Pancreas (tissue), 10 donors: ENCODE measurements at regions not wholly inside any gene's neighbourhood (a gene's known extent, or its start where the extent isn't known, plus 50 kb on each side); places are given as distances from the start of the nearest gene placed in this dataset.

Source experiments
- ATAC-seq, 4 donors: fragments of 200-7000 bp; cut with Tn5 transposase; one replicate each; pipeline versions ENCODE4 v1.8.0 to v1.9.1; 2020; ENCODE audit warnings: mild to moderate bottlenecking in 4 of 4, moderate library complexity in 4 of 4
- DNase-seq, 6 donors: peaks; one replicate each; pipeline ENCODE4 v3.0.0-alpha.2; 2020
- FAIRE-seq: peaks from 2 replicates; lab custom pipeline; 2012; peaks lifted over from hg19 to GRCh38; lab: Jason Lieb, UNC
- H3K27ac ChIP-seq, 4 donors: fragments of 200-600 bp; sonication (generic); 1 replicate in 3 of 4; 2 replicates in 1 of 4; pipeline versions ENCODE4 v1.5.0 to v1.8.0; 2020
- H3K27me3 ChIP-seq, 4 donors: fragments of 200-600 bp; one replicate each; pipeline ENCODE4 v1.8.0; 2021
- H3K36me3 ChIP-seq, 3 donors: fragments of 200-600 bp; sonication (generic) in 1 of 3; one replicate each; pipeline versions ENCODE4 v1.5.0 to v1.8.0; 2020 to 2021
- H3K4me1 ChIP-seq, 3 donors: fragments of 200-600 bp; one replicate each; pipeline ENCODE4 v1.8.0; 2021
- H3K4me3 ChIP-seq, 4 donors: fragments of 200-600 bp; sonication (generic) in 2 of 4; one replicate each; pipeline versions ENCODE4 v1.5.0 to v1.8.0; 2020 to 2021
- H3K9me3 ChIP-seq, 4 donors: fragments of 200-600 bp; one replicate each; pipeline ENCODE4 v1.8.0; 2021
- WGBS, 2 donors: extraction: QIAGEN DNeasy Blood & Tissue Kit; methylation state at CpG; one replicate each; pipeline ENCODE4 v1.1.7; 2013; 5-methylcytosine and 5-hydroxymethylcytosine counted together
- intact Hi-C, 3 donors: fragments of 100-400 bp; cut with DNase I; formaldehyde crosslinking; loops; one replicate each; pipeline versions ENCODE4 v1.11.1 to v1.14.2; 2022
- TF ChIP-seq, protein P1 (sequence below), 4 donors: fragments of 200-600 bp; sonication (generic) in 3 of 4; IDR thresholded peaks; one replicate each; pipeline versions ENCODE4 v1.5.0 to v1.8.0; 2021; ENCODE audit warnings: antibody characterized with exemption in 4 of 4
- donor health status: healthy with polysubstance abuse.
- donor health status: DM: no; HTN: no; CAD: no; lungs with moderate emphysema.
- donor health status: DM: no; HTN: no; CAD: no.
- donor health status: control.
- donor health status: control.
- donor health status: Bipolar disorder and iron deficiency.
- donor health status: DM: yes; HTN: yes; CAD: no.
- donor health status: DM: no; HTN: no; CAD: no.
- donor health status: DM: no; HTN: no; CAD: no.
- donor health status: DM: yes; HTN: yes; CAD: no.

DNA sequence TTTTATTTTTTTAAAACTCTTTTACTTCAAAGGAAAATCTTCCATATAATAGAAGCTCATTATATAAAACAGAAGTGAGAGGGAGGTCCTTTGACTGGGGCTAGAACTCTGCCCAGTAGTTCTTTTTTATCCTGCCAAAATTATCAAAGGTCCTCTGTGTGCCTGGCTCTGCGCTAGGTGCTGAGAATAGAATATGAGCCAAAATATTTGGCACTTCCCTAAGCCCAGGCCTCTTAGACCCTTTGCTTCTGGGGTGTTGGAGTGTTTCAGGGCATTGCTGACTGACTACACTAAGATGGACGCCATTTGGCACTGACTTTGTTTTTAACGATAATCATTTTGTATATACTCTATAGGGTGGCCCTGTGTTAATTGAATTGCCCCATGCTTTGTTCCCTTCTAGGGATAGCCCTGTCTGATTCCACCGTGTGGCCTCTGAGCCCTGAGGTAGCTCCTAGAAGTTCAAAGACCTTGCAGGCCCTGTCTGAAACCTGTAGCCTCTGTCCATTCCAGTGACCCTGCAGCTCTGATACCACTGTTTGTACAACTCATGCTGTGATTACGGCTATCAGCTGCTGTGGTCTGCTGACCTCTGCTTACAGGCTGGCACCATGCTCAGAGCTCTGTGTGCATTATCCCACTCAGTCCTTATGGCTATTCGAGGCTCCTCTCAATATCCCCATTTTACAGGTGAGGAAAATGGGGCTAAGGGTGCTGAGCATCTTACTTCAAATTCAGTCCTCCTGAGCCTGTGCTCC, 84.3 kb upstream of the SHB start:
- TF ChIP-seq, protein P1, sequence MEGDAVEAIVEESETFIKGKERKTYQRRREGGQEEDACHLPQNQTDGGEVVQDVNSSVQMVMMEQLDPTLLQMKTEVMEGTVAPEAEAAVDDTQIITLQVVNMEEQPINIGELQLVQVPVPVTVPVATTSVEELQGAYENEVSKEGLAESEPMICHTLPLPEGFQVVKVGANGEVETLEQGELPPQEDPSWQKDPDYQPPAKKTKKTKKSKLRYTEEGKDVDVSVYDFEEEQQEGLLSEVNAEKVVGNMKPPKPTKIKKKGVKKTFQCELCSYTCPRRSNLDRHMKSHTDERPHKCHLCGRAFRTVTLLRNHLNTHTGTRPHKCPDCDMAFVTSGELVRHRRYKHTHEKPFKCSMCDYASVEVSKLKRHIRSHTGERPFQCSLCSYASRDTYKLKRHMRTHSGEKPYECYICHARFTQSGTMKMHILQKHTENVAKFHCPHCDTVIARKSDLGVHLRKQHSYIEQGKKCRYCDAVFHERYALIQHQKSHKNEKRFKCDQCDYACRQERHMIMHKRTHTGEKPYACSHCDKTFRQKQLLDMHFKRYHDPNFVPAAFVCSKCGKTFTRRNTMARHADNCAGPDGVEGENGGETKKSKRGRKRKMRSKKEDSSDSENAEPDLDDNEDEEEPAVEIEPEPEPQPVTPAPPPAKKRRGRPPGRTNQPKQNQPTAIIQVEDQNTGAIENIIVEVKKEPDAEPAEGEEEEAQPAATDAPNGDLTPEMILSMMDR (IDR thresholded peaks at IDR 0.05): no peak
- peaks cover 0 to 9% (median 9%) of the 10 kb centered on the region in 3 donors for H3K4me1 ChIP-seq
- 43% methylated on average over 6 of the region's 6 CpGs for WGBS, 2 donors
- H3K36me3 ChIP-seq: no peaks in the 10 kb centered on the region
- H3K9me3 ChIP-seq: no peaks in the 10 kb centered on the region
- H3K4me3 ChIP-seq: no peak overlapping the region
- DNase-seq (peak in 2 of 6 donors; percentile 40 to 62), FAIRE-seq (no peak), ATAC-seq (peak; percentile 81 to 98 (median 89))
- peak overlapping the region in 1 of 4 donors; percentile 16 for H3K27ac ChIP-seq
- intact Hi-C loops: no loop called here
- no peaks in the 10 kb centered on the region for H3K27me3 ChIP-seq

DNA sequence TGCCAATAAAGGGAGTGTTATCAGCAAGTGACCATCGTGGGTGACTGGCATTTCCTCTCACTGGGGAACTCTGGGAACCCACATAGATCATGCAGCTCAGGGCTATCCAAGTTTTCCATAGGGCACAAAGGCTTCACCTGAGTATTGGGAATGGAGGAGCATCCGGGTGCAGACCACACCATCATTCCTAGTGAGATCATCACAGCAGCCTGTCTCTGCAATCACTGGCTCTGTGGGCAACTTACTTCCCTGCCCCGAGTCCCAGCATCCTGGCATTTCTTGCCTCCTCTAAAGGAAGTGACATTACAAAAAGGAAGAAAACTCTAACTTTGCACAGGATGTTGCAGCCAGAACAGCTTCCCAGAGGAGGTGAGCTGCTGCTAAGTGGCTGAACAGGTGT, 80.6 kb upstream of the SHB start:
- DNase-seq (no peak), FAIRE-seq (no peak), ATAC-seq (no peak)
- Histone ChIP-seq H3K27ac (no peak overlapping the region), H3K36me3 (no peaks in the 10 kb centered on the region), H3K9me3 (no peaks in the 10 kb centered on the region), H3K4me3 (no peak overlapping the region), H3K27me3 (no peaks in the 10 kb centered on the region), H3K4me1 (peaks cover 0 to 9% (median 9%) of the 10 kb centered on the region in 3 donors)
- intact Hi-C loops: no loop called here
- TF ChIP-seq, protein P1 (IDR thresholded peaks at IDR 0.05): no peak
- 54 to 57% methylated on average over 3 of the region's 3 CpGs for WGBS, 2 donors

DNA sequence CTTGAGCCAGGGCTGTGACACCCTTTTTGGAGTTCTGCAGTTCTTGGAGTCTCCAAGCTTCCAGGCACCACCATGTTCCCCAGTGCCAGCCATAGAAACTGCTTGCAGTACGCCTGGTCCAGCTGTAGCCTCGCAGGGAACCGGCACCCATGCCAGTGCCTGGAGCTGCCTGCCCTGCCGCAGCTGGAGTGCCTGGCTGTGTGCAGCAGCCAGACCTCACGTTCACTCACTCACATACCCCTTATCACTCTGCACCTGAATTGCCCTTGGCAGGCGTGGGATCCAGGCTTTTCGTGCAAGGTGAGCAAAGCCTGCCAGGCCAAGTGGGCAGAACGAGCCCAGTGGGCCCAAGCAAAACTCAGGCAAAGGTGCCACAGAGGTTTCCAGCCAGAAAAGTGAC, 77.8 kb upstream of the SHB start:
- WGBS, 2 donors: 44 to 47% methylated on average over 8 of the region's 8 CpGs
- TF ChIP-seq, protein P1 (IDR thresholded peaks at IDR 0.05): no peak
- intact Hi-C loops: no loop called here

DNA sequence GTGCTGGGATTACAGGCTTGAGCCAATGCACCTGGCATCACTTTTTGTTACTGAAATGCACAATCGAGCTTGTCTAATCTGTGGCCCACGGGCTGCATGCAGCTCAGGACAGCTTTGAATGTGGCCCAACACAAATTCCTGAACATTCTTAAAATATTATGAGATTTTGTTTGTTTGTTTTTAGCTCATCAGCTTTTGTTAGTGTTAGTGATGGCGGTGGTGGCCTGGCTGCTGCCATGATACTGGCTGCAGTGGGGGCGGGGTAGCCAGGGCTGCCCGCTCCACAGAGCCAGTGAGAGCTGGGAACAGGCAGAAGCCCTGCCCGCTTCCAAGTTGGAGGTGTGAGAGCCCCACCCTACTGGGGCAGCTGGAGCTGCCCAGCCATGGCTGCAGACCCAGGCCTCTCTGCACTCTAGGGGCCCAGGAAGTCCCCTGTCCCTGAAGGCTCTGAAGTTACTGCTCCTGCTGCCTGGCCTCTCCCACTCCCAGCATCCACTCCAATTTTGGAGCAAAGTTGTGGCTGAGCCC, 76.6 kb upstream of the SHB start:
- TF ChIP-seq, protein P1 (IDR thresholded peaks at IDR 0.05): no peak
- WGBS, 2 donors: 82 to 88% methylated on average over 6 of the region's 6 CpGs
- Histone ChIP-seq H3K27ac (no peak overlapping the region), H3K27me3 (no peaks in the 10 kb centered on the region), H3K9me3 (no peaks in the 10 kb centered on the region), H3K4me1 (no peaks in the 10 kb centered on the region), H3K36me3 (no peaks in the 10 kb centered on the region), H3K4me3 (no peak overlapping the region)
- ATAC-seq: no peak
- no peak for DNase-seq
- intact Hi-C loops: no loop called here
- FAIRE-seq: no peak

More for the DNA sequence above, 77.8 kb upstream of the SHB start:
- Histone ChIP-seq H3K27me3 (no peaks in the 10 kb centered on the region), H3K27ac (no peak overlapping the region), H3K4me1 (no peaks in the 10 kb centered on the region), H3K9me3 (no peaks in the 10 kb centered on the region), H3K36me3 (no peaks in the 10 kb centered on the region), H3K4me3 (no peak overlapping the region)
- ATAC-seq: peak; percentile 56 to 89 (median 74)
- no peak for FAIRE-seq
- peak in 2 of 6 donors; percentile 27 to 30 for DNase-seq

DNA sequence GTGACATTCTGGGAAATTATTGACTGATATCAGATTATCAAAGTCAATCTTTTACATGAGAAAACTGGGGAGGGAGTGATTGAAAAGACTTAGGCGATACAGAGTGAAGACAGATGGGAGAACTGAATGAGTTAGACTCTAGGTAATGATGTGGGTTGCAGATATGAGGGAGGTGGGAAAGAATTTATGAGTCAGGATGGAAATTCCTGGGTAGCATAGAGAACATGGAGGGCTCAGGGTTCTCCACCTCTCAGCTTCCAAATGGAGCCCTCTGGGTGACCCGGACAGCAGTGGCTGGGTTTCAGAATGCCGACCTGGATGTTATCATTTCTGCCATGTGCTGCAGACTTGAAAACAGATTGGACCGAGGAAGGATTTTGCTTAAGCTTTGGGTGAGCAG, 75.4 kb upstream of the SHB start:
- FAIRE-seq (no peak), DNase-seq (no peak), ATAC-seq (no peak)
- no peak overlapping the region for H3K4me3 ChIP-seq
- no peak overlapping the region for H3K27ac ChIP-seq
- no peaks in the 10 kb centered on the region for H3K27me3 ChIP-seq
- intact Hi-C loops: no loop called here
- H3K36me3 ChIP-seq: no peaks in the 10 kb centered on the region
- H3K9me3 ChIP-seq: no peaks in the 10 kb centered on the region
- no peaks in the 10 kb centered on the region for H3K4me1 ChIP-seq
- TF ChIP-seq, protein P1 (IDR thresholded peaks at IDR 0.05): no peak
- 65 to 70% methylated on average over 4 of the region's 4 CpGs for WGBS, 2 donors
